Cardiac muscle cell (in vitro differentiated cells and primary cell): ENCODE measurements at regions not wholly inside any gene's neighbourhood (a gene's known extent, or its start where the extent isn't known, plus 50 kb on each side); places are given as distances from the start of the nearest gene placed in this dataset.
A peak's percentile ranks its signal among the peaks of the same experiment; 100 is the strongest.

ENCODE experiments used
- DNase-seq, 2 donors: peaks; one replicate each; pipeline versions ENCODE4 v3.0.0 to v3.0.0-alpha.2; 2010 to 2017; ENCODE audit warnings: low read depth in 1 of 2, low spot score in 1 of 2
- H3K27ac ChIP-seq: fragments of 200-600 bp; sonication (generic); 2 replicates; pipeline ENCODE4 v1.5.1; 2016
- H3K27me3 ChIP-seq: fragments of 200-600 bp; sonication (generic); 2 replicates; pipeline ENCODE4 v1.6.0; 2016; ENCODE audit warnings: control low read depth
- H3K36me3 ChIP-seq: fragments of 200-600 bp; sonication (generic); 2 replicates; pipeline ENCODE4 v1.5.1; 2016; ENCODE audit warnings: control low read depth
- H3K4me1 ChIP-seq: fragments of 200-600 bp; sonication (generic); 2 replicates; pipeline ENCODE4 v1.8.1; 2017; ENCODE audit warnings: low read depth, mild to moderate bottlenecking, mixed run types
- H3K4me3 ChIP-seq: fragments of 200-600 bp; sonication (generic); 2 replicates; pipeline ENCODE4 v1.5.1; 2016; ENCODE audit warnings: mild to moderate bottlenecking
- H3K9me3 ChIP-seq: fragments of 200-600 bp; sonication (generic); 2 replicates; pipeline ENCODE4 v1.5.1; 2017; ENCODE audit warnings: low read depth, mild to moderate bottlenecking, control low read depth
- CTCF ChIP-seq: IDR thresholded peaks from 2 replicates; pipeline ENCODE4 v1.5.1; 2012; ENCODE audit warnings: low read depth, mild to moderate bottlenecking, low read length

DNA sequence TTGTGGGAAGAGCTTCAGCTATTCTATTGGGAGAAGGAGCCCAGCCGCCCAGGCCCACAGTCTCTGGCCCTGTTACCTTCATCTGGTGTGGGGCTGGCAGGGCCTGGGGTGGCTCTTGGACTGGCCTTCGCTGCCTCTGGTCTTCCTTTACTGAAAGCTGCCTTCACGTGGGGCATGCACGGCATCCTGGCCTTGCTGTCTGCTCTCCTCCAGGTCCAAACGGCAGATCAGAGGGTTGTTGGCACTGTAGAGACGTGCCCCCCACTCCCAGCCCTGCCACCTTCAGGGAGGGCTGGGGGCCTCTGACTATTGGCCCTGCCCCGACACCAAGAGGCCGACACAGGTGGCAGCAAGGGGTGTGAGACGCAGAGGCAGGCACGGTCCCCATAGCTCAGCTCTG lies 291.3 kb upstream of the IRX1 start:
- Histone ChIP-seq H3K27ac (no peak overlapping the region), H3K4me1 (peaks cover 11% of the 10 kb centered on the region), H3K9me3 (no peaks in the 10 kb centered on the region), H3K36me3 (no peaks in the 10 kb centered on the region), H3K4me3 (no peak overlapping the region), H3K27me3 (no peaks in the 10 kb centered on the region)
- no peak for DNase-seq
- no peak for TF ChIP-seq CTCF

GRCh38 chr5:3303777-3304176 lies 291.9 kb upstream of the IRX1 start:
- H3K4me3 ChIP-seq: no peak overlapping the region
- no peaks in the 10 kb centered on the region for H3K27me3 ChIP-seq
- no peaks in the 10 kb centered on the region for H3K9me3 ChIP-seq
- H3K27ac ChIP-seq: no peak overlapping the region
- no peaks in the 10 kb centered on the region for H3K36me3 ChIP-seq
- peak in 1 of 2 donors; percentile 4 for DNase-seq
- no peak for TF ChIP-seq CTCF
- peaks cover 11% of the 10 kb centered on the region for H3K4me1 ChIP-seq

DNA sequence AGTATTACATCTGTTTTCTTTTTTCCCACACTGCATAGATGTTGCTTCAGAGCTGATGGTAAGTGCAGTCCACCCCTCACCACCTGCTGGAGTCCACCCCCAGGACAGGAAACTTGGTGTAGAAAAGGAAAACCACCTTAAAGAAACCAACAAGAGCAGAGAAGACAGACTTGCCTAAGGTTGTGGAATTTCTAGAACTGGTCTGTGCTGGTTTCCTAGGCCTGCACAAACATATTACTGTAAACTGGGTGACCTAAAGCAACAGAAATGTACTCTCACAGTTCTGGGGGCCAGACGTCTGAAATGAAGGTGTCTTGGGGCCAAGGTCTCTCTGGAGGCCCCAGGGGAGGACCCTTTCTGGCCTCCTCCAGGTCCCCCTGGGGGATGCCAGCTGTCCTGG lies 293.4 kb upstream of the IRX1 start:
- Histone ChIP-seq H3K36me3 (no peaks in the 10 kb centered on the region), H3K27ac (no peak overlapping the region), H3K4me1 (peaks cover 11% of the 10 kb centered on the region), H3K4me3 (no peak overlapping the region), H3K27me3 (no peaks in the 10 kb centered on the region), H3K9me3 (no peaks in the 10 kb centered on the region)
- no peak for DNase-seq
- TF ChIP-seq CTCF: no peak

GRCh38 chr5:3301306-3301705 lies 294.3 kb upstream of the IRX1 start:
- Histone ChIP-seq H3K27me3 (no peaks in the 10 kb centered on the region), H3K36me3 (no peaks in the 10 kb centered on the region), H3K4me1 (peaks cover 11% of the 10 kb centered on the region), H3K4me3 (no peak overlapping the region), H3K27ac (no peak overlapping the region), H3K9me3 (no peaks in the 10 kb centered on the region)
- DNase-seq: no peak
- TF ChIP-seq CTCF: no peak

DNA sequence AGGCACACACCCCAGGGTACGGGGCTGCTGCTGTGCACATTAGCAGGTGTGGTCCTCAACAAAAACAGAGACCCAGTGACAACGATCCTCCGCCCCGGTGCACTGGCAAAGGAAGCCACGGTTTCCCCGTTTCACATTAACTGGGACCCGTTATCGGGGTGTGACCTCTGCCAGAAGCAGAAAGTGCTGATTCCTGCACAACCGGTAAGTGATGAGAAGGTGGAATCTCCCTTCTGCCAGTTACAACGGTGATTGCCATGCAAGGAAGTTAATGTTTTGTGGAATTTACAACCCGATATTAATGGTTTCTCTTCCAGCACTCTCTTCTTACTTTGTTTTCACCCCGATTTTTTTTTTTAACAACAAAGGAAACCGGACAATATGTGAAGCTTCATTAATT lies 294.9 kb upstream of the IRX1 start:
- Histone ChIP-seq H3K27ac (no peak overlapping the region), H3K27me3 (no peaks in the 10 kb centered on the region), H3K4me1 (peaks cover 11% of the 10 kb centered on the region), H3K9me3 (no peaks in the 10 kb centered on the region), H3K4me3 (no peak overlapping the region), H3K36me3 (no peaks in the 10 kb centered on the region)
- DNase-seq: no peak
- TF ChIP-seq CTCF: no peak

- Histone ChIP-seq H3K36me3 (no peaks in the 10 kb centered on the region), H3K4me3 (no peak overlapping the region), H3K27ac (no peak overlapping the region), H3K4me1 (peaks cover 11% of the 10 kb centered on the region), H3K9me3 (no peaks in the 10 kb centered on the region), H3K27me3 (no peaks in the 10 kb centered on the region)
- no peak for TF ChIP-seq CTCF
- DNase-seq: no peak
Observed at GRCh38 chr5:3299441-3299840, 296.2 kb upstream of the IRX1 start.
